ENCODE measurements at regions not wholly inside any gene's neighbourhood (a gene's known extent, or its start where the extent isn't known, plus 50 kb on each side); places are given as distances from the start of the nearest gene placed in this dataset.

DNA sequence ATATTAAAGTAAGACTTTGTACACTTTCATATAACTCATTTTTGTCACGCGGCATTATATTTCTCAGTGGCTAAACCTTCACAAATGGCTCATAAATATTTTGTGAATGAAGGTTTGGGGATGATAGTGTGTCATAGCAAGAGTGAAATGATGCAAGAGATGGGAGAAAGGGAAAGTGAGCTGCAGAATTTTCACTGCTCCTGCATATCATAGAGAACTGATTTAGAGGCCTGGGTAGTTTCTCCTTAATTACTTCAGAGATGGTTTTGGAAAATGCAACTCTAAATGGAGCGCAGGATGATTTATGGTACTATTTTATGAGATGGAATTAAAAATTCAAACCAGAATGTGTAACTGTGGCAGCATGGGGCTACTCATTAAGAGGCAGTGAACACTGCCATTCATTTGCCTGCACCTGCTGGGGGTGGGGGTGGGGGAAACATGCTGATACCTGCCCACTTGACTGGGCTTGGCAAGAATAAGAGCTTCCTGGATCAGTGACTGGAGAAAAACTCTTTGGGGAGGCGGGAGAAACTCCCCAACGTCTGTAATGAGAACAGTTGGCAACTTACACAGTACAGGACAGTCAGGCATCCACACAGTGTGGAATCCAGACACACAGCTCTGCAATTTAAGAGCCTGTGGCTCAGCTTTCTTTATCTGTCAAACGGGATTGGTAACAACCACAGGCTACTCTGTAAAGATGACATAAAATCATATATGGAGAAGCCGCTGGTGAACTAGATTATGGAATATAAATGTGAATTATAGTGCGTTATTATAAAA, 941.9 kb downstream of the SLC4A3 start:
- DNase-seq: no peak
- H3K27me3 ChIP-seq (ENCODE audit: control insufficient read depth, insufficient read depth, low read length): no peaks in the 10 kb centered on the region
- no peaks in the 10 kb centered on the region for H3K9me3 ChIP-seq (ENCODE audit: control insufficient read depth in 2 of 3, insufficient read depth in 1 of 3, low read length in 3 of 3)
- TF ChIP-seq, protein P1, sequence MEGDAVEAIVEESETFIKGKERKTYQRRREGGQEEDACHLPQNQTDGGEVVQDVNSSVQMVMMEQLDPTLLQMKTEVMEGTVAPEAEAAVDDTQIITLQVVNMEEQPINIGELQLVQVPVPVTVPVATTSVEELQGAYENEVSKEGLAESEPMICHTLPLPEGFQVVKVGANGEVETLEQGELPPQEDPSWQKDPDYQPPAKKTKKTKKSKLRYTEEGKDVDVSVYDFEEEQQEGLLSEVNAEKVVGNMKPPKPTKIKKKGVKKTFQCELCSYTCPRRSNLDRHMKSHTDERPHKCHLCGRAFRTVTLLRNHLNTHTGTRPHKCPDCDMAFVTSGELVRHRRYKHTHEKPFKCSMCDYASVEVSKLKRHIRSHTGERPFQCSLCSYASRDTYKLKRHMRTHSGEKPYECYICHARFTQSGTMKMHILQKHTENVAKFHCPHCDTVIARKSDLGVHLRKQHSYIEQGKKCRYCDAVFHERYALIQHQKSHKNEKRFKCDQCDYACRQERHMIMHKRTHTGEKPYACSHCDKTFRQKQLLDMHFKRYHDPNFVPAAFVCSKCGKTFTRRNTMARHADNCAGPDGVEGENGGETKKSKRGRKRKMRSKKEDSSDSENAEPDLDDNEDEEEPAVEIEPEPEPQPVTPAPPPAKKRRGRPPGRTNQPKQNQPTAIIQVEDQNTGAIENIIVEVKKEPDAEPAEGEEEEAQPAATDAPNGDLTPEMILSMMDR (IDR thresholded peaks at IDR 0.05; ENCODE audit: borderline replicate concordance, extremely low read depth, insufficient read depth): no peak
- H3K36me3 ChIP-seq (ENCODE audit: control insufficient read depth in 2 of 3, insufficient read depth in 3 of 3, low read length in 3 of 3): no peaks in the 10 kb centered on the region
- no peak overlapping the region for H3K27ac ChIP-seq (ENCODE audit: low read depth in 2 of 2, low read length in 2 of 2)
- H3K4me1 ChIP-seq (ENCODE audit: control insufficient read depth in 2 of 3, insufficient read depth in 2 of 3, low read depth in 1 of 3, low read length in 3 of 3): no peaks in the 10 kb centered on the region
- no peak overlapping the region for H3K9ac ChIP-seq (ENCODE audit: low read length in 3 of 3)
- no peak for FAIRE-seq
- H3K4me3 ChIP-seq (ENCODE audit: low read length in 3 of 3): no peak overlapping the region
- intact Hi-C loops (cut with DNase I): no loop called here

DNA sequence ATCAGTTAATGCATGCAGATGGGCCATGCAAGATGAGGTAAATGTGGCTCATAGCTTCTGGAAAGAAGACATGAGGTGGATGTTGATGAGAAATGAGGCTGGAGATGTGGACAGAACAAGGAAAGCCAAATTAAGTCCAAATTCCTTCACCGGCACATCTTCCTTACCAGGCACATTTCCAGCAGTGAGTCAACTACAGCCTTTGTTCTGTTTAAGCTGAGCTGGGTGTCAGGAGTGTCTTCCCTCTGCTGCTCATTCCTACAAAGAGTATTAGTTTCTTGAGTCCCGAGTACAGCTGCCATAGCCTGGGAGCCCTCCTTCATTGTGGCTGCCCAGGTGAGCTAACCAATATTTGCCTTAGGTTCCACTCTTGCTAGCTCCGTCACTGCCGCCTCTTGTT, 945.0 kb downstream of the SLC4A3 start:
- Histone ChIP-seq H3K27me3 (ENCODE audit: control insufficient read depth, insufficient read depth, low read length) (no peaks in the 10 kb centered on the region), H3K9me3 (ENCODE audit: control insufficient read depth in 2 of 3, insufficient read depth in 1 of 3, low read length in 3 of 3) (no peaks in the 10 kb centered on the region), H3K27ac (ENCODE audit: low read depth in 2 of 2, low read length in 2 of 2) (no peak overlapping the region), H3K36me3 (ENCODE audit: control insufficient read depth in 2 of 3, insufficient read depth in 3 of 3, low read length in 3 of 3) (no peaks in the 10 kb centered on the region), H3K9ac (ENCODE audit: low read length in 3 of 3) (no peak overlapping the region), H3K4me1 (ENCODE audit: control insufficient read depth in 2 of 3, insufficient read depth in 2 of 3, low read depth in 1 of 3, low read length in 3 of 3) (no peaks in the 10 kb centered on the region), H3K4me3 (ENCODE audit: low read length in 3 of 3) (no peak overlapping the region)
- DNase-seq (no peak), FAIRE-seq (no peak)
- TF ChIP-seq, protein P1 (IDR thresholded peaks at IDR 0.05; ENCODE audit: borderline replicate concordance, extremely low read depth, insufficient read depth): no peak
- intact Hi-C loops (cut with DNase I): no loop called here

DNA sequence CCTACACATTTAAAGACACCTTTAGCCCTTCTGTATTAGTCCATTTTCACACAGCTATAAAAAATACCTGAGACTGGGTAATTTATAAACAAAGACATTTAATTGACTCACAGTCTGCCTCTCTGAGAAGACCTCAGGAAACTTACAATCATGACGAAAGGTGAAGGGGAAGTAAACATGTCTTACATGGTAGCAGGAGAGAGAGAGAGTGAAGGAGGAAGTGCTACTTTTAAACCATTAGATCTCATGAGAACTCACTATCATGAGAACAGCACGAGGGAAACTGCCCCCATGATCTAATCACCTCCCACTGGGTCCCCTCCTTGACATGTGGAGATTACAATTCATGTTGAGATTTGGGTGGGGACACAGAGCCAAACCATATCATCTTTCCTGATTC, 946.6 kb downstream of the SLC4A3 start:
- H3K9me3 ChIP-seq (ENCODE audit: control insufficient read depth in 2 of 3, insufficient read depth in 1 of 3, low read length in 3 of 3): no peaks in the 10 kb centered on the region
- intact Hi-C loops (cut with DNase I): no loop called here
- TF ChIP-seq, protein P1 (IDR thresholded peaks at IDR 0.05; ENCODE audit: borderline replicate concordance, extremely low read depth, insufficient read depth): no peak
- H3K4me3 ChIP-seq (ENCODE audit: low read length in 3 of 3): no peak overlapping the region
- FAIRE-seq: no peak
- H3K36me3 ChIP-seq (ENCODE audit: control insufficient read depth in 2 of 3, insufficient read depth in 3 of 3, low read length in 3 of 3): no peaks in the 10 kb centered on the region
- no peaks in the 10 kb centered on the region for H3K27me3 ChIP-seq (ENCODE audit: control insufficient read depth, insufficient read depth, low read length)
- no peak overlapping the region for H3K27ac ChIP-seq (ENCODE audit: low read depth in 2 of 2, low read length in 2 of 2)
- DNase-seq: no peak
- no peak overlapping the region for H3K9ac ChIP-seq (ENCODE audit: low read length in 3 of 3)
- no peaks in the 10 kb centered on the region for H3K4me1 ChIP-seq (ENCODE audit: control insufficient read depth in 2 of 3, insufficient read depth in 2 of 3, low read depth in 1 of 3, low read length in 3 of 3)

DNA sequence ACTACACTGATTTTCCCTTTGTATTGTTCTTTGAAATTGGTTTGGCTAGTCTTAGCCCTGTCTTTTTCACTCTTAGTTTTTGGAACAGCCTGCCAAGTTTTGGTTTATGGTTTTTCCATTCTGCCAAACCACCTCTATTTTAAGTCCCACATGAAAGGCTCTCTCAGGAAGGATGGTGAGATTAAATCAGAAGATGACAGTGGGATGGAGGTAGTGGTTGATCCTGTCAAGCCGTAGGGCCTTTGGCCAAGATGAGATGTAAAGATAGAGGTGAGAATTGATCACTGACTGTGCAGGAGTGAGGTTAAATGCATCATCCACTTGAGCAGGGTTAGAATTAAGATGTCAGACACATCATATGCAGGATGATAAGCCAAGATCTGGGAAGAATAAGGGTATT, 948.5 kb downstream of the SLC4A3 start:
- no peak overlapping the region for H3K27ac ChIP-seq (ENCODE audit: low read depth in 2 of 2, low read length in 2 of 2)
- no peak overlapping the region for H3K9ac ChIP-seq (ENCODE audit: low read length in 3 of 3)
- intact Hi-C loops (cut with DNase I): no loop called here
- H3K4me1 ChIP-seq (ENCODE audit: control insufficient read depth in 2 of 3, insufficient read depth in 2 of 3, low read depth in 1 of 3, low read length in 3 of 3): no peaks in the 10 kb centered on the region
- H3K9me3 ChIP-seq (ENCODE audit: control insufficient read depth in 2 of 3, insufficient read depth in 1 of 3, low read length in 3 of 3): no peaks in the 10 kb centered on the region
- no peak overlapping the region for H3K4me3 ChIP-seq (ENCODE audit: low read length in 3 of 3)
- H3K36me3 ChIP-seq (ENCODE audit: control insufficient read depth in 2 of 3, insufficient read depth in 3 of 3, low read length in 3 of 3): no peaks in the 10 kb centered on the region
- H3K27me3 ChIP-seq (ENCODE audit: control insufficient read depth, insufficient read depth, low read length): no peaks in the 10 kb centered on the region
- TF ChIP-seq, protein P1 (IDR thresholded peaks at IDR 0.05; ENCODE audit: borderline replicate concordance, extremely low read depth, insufficient read depth): no peak
- FAIRE-seq (no peak), DNase-seq (no peak)

Measured in kidney (tissue), 13 donors.